GM12878 (cell line): ENCODE measurements at regions not wholly inside any gene's neighbourhood (a gene's known extent, or its start where the extent isn't known, plus 50 kb on each side); places are given as distances from the start of the nearest gene placed in this dataset.
"Not testable (repeated sequence)": the region's sequence is repeated elsewhere in the genome, so short reads cannot be mapped to it uniquely, and the experiment has no call there.

Experiments used
- ATAC-seq: fragments of 200-7000 bp; cut with Tn5 transposase; 3 replicates; pipeline ENCODE4 v1.9.1; 2020; ENCODE audit warnings: mild to moderate bottlenecking, moderate library complexity
- BruUV-seq: library from RNA; stranded (reverse); fragments of 400-500 nt; replicated peaks from 2 replicates; lab custom pipeline; 2021; lab: Mats Ljungman, UMichigan
- CTCF ChIA-PET: fragments of 300-600 bp; sonication (Branson Sonifier 250); formaldehyde crosslinking; extraction: SDS; loops from one replicate; lab custom pipeline; 2021; ENCODE audit warnings: inconsistent platforms; lab: Yijun Ruan, JAX
- POLR2A ChIA-PET: fragments of 350-600 bp; formaldehyde crosslinking; extraction: SDS; loops from one replicate; lab custom pipeline; 2021; ENCODE audit warnings: inconsistent platforms; lab: Charles Lee
- RAD21 ChIA-PET: fragments of 300-600 bp; sonication (Branson Sonifier 250); formaldehyde crosslinking; loops from one replicate; lab custom pipeline; 2023; ENCODE audit warnings: antibody characterized with exemption; ENCODE audit not compliant: unreplicated experiment; lab: Charles Lee
- SMC1A ChIA-PET: fragments of 300-600 bp; sonication (Branson Sonifier 250); formaldehyde crosslinking; loops from one replicate; lab custom pipeline; 2023; ENCODE audit not compliant: unreplicated experiment, uncharacterized antibody; lab: Charles Lee
- DNase-seq: peaks from one replicate; pipeline ENCODE4 v3.0.0-alpha.2; 2011; ENCODE audit warnings: low read depth, low spot score
- FAIRE-seq: peaks from 3 replicates; lab custom pipeline; 2011; peaks lifted over from hg19 to GRCh38; lab: Jason Lieb, UNC
- H2AFZ ChIP-seq: 2 replicates; pipeline ENCODE4 v1.6.0; 2011; ENCODE audit warnings: low read depth, low read length, control low read depth; ENCODE audit not compliant: control insufficient read depth
- H3K27ac ChIP-seq: 2 replicates; pipeline ENCODE4 v1.5.1; 2011; ENCODE audit warnings: control low read depth; ENCODE audit not compliant: control insufficient read depth, insufficient read depth
- H3K27me3 ChIP-seq, 2 experiments: replicated peaks in 1 of 2; 2 replicates each; pipeline versions ENCODE4 v1.6.0 to v1.6.1; 2011; ENCODE audit warnings: low read length in 1 of 2; ENCODE audit not compliant: control insufficient read depth in 2 of 2, insufficient read depth in 2 of 2
- H3K36me3 ChIP-seq, 2 experiments: 2 replicates each; pipeline ENCODE4 v1.5.1; 2011; ENCODE audit warnings: low read length in 1 of 2; ENCODE audit not compliant: control insufficient read depth in 2 of 2, insufficient read depth in 2 of 2
- H3K4me1 ChIP-seq: 2 replicates; pipeline ENCODE4 v1.6.1; 2011; ENCODE audit warnings: mild to moderate bottlenecking, low read length, moderate library complexity, mixed read lengths; ENCODE audit not compliant: control insufficient read depth, insufficient read depth
- H3K4me2 ChIP-seq: 2 replicates; pipeline ENCODE4 v1.6.0; 2011; ENCODE audit warnings: control low read depth; ENCODE audit not compliant: control insufficient read depth, insufficient read depth
- H3K4me3 ChIP-seq: fragments of 200-600 bp; sonication (generic); 2 replicates; pipeline ENCODE4 v1.5.1; 2016
- H3K79me2 ChIP-seq: 2 replicates; pipeline ENCODE4 v1.6.0; 2011; ENCODE audit warnings: low read length; ENCODE audit not compliant: control insufficient read depth, insufficient read depth
- H3K9ac ChIP-seq: 2 replicates; pipeline ENCODE4 v1.8.0; 2011; ENCODE audit warnings: low read length, control low read depth, mixed read lengths; ENCODE audit not compliant: control insufficient read depth, insufficient read depth
- H3K9me3 ChIP-seq: replicated peaks from 3 replicates; pipeline ENCODE4 v1.5.1; 2011; ENCODE audit warnings: mild to moderate bottlenecking, low read length; ENCODE audit not compliant: control insufficient read depth, insufficient read depth
- H4K20me1 ChIP-seq: 2 replicates; pipeline ENCODE4 v1.6.0; 2011; ENCODE audit not compliant: control insufficient read depth, insufficient read depth
- WGBS: methylation state at CpG from one replicate; pipeline ENCODE4 v1.1.6; 2016; ENCODE audit warnings: low lambda C conversion rate; ENCODE audit not compliant: insufficient replicate concordance, insufficient coverage; ENCODE audit errors: missing lambda C conversion rate; 5-methylcytosine and 5-hydroxymethylcytosine counted together
- in situ Hi-C: fragments of 300-500 bp; cut with MboI; formaldehyde crosslinking; loops from 9 replicates; pipeline ENCODE4 v1.14.3; 2018; ENCODE audit warnings: mixed read lengths
- intact Hi-C: fragments of 100-400 bp; cut with micrococcal nuclease; formaldehyde crosslinking; loops from one replicate; pipeline ENCODE4 v1.14.2; 2022; ENCODE audit not compliant: unreplicated experiment

DNA sequence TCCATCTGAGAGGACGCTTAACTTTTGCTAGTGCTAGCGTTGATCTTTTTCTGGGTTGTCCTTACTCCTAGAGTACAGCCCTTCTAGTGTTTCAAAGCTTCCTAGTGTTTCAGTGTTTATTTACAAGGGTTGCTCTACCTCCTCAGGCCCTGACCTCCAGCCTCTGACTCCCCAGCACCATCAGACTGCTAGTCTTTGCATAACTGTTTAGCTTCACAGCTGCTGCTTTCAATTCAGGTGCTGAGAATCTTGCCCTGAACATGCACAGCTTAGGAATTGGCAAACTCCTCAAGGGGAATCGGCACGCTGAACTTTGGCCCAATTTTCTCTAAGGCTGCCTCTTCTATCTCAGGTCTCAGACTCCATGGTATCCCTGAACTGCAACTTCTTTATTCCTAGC lies 52.9 kb downstream of the OR52B4 start:
- 97% methylated on average over 2 of the region's 4 CpGs for WGBS
- H2AFZ ChIP-seq, H4K20me1 ChIP-seq, H3K4me1 ChIP-seq, POLR2A ChIA-PET, intact Hi-C loops, H3K79me2 ChIP-seq, BruUV-seq, H3K4me2 ChIP-seq, in situ Hi-C loops, H3K4me3 ChIP-seq, H3K27ac ChIP-seq, H3K9ac ChIP-seq, DNase-seq, ATAC-seq, FAIRE-seq, CTCF ChIA-PET, H3K36me3 ChIP-seq, H3K9me3 ChIP-seq, H3K27me3 ChIP-seq, RAD21 ChIA-PET, SMC1A ChIA-PET: not testable (repeated sequence)

DNA sequence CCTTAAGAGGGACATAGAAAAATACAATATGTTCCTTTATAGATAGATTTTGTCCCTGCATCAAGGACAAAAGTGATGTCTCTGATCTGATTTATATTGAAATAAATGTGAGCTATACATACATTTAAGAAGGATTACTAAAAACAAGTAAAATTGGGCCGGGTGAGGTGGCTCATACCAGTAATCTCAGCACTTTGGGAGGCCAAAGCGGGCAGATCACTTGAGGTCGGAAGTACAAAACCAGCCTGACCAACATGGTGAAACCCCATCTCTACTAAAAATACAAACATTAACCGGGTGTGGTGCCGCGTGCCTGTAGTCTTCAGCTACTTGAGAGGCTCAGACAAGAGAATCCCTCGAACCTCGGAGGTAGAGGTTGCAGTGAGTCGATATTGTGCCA lies 91.0 kb downstream of the OR52B4 start:
- H3K4me3 ChIP-seq, in situ Hi-C loops, H3K9me3 ChIP-seq, H2AFZ ChIP-seq, SMC1A ChIA-PET, intact Hi-C loops, H3K9ac ChIP-seq, H3K27me3 ChIP-seq, H3K36me3 ChIP-seq, DNase-seq, H3K4me1 ChIP-seq, H3K79me2 ChIP-seq, H3K4me2 ChIP-seq, RAD21 ChIA-PET, BruUV-seq, POLR2A ChIA-PET, FAIRE-seq, CTCF ChIA-PET, H4K20me1 ChIP-seq, H3K27ac ChIP-seq, ATAC-seq: not testable (repeated sequence)
- WGBS: 31% methylated on average over 3 of the region's 9 CpGs

DNA sequence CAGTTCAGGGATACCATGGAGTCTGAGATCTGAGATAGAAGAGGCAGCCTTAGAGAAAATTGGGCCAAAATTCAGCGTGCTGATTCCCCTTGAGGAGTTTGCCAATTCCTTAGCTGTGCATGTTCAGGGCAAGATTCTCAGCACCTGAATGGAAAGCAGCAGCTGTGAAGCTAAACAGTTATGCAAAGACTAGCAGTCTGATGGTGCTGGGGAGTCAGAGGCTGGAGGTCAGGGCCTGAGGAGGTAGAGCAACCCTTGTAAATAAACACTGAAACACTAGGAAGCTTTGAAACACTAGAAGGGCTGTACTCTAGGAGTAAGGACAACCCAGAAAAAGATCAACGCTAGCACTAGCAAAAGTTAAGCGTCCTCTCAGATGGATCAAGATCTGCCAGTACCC lies 117.1 kb downstream of the OR52B4 start:
- H3K9ac ChIP-seq, H3K27ac ChIP-seq, FAIRE-seq, RAD21 ChIA-PET, H3K79me2 ChIP-seq, POLR2A ChIA-PET, CTCF ChIA-PET, H3K36me3 ChIP-seq, BruUV-seq, H3K4me2 ChIP-seq, ATAC-seq, intact Hi-C loops, in situ Hi-C loops, H3K9me3 ChIP-seq, H3K4me3 ChIP-seq, H2AFZ ChIP-seq, H3K27me3 ChIP-seq, H3K4me1 ChIP-seq, H4K20me1 ChIP-seq, DNase-seq, SMC1A ChIA-PET: not testable (repeated sequence)
- 0% methylated on average over 1 of the region's 3 CpGs for WGBS

DNA sequence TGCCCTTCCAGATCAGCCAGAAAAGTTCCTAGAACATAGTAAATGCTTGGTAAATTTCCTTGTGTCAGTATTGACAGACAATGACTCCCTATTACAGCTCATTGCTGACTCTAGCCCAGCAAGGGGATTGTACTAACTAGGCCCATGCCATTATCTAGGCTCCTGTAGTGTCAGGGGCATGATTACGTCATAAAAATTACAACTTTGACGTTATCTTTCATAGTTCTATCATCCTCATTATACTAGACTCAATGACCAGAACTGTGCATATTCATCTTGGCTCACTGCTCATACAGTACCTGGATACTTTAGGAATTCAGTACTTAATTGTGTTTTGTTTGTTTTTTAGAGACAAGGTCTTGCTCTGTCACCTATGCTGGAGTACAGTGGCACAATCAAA lies 118.7 kb downstream of the OR52B4 start:
- H3K4me3 ChIP-seq, intact Hi-C loops, H3K9ac ChIP-seq, H4K20me1 ChIP-seq, H3K27ac ChIP-seq, H3K36me3 ChIP-seq, SMC1A ChIA-PET, H3K27me3 ChIP-seq, ATAC-seq, DNase-seq, H3K79me2 ChIP-seq, BruUV-seq, FAIRE-seq, H3K4me2 ChIP-seq, in situ Hi-C loops, POLR2A ChIA-PET, H2AFZ ChIP-seq, H3K4me1 ChIP-seq, RAD21 ChIA-PET, CTCF ChIA-PET, H3K9me3 ChIP-seq: not testable (repeated sequence)
- 0% methylated on average over 1 of the region's 2 CpGs for WGBS
